IPS DF 19.7 (cell line): ENCODE measurements at regions not wholly inside any gene's neighbourhood (a gene's known extent, or its start where the extent isn't known, plus 50 kb on each side); places are given as distances from the start of the nearest gene placed in this dataset.

Experiments
- DNase-seq: peaks from one replicate; pipeline ENCODE4 v3.0.0-alpha.2; 2013; ENCODE audit warnings: low read depth, low spot score

GRCh38 chr13:22176968-22177520, 506.2 kb downstream of the FGF9 start:
- no peak for DNase-seq

DNA sequence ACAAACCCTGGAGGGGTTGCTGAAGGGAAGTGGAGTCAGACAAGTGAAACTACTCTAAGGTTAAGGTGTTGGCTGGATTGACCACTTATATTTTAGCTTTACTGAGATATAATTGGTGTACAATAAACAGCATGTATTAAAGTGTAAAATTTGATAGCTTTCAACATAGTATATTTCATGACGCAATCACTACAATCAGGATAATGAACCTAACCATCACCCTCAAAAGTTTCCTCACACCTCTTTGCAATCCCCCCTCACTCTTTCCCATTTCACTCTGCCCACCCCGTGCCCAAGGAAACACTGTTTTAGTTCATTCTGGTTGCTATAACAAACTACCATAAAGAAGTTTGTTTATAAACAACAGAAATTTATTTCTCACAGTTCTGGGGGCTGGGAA, 508.0 kb downstream of the FGF9 start:
- DNase-seq = no peak

- no peak for DNase-seq
Observed at GRCh38 chr13:22187329-22187728, 516.5 kb downstream of the FGF9 start.

GRCh38 chr13:22189176-22190048, 518.5 kb downstream of the FGF9 start:
- DNase-seq = no peak

GRCh38 chr13:22193070-22193469, 522.2 kb downstream of the FGF9 start:
- no peak for DNase-seq

- DNase-seq = no peak
Observed at GRCh38 chr13:22194106-22194805, 523.4 kb downstream of the FGF9 start.

- DNase-seq = no peak
Observed at GRCh38 chr13:22195726-22196125, 524.9 kb downstream of the FGF9 start.

DNA sequence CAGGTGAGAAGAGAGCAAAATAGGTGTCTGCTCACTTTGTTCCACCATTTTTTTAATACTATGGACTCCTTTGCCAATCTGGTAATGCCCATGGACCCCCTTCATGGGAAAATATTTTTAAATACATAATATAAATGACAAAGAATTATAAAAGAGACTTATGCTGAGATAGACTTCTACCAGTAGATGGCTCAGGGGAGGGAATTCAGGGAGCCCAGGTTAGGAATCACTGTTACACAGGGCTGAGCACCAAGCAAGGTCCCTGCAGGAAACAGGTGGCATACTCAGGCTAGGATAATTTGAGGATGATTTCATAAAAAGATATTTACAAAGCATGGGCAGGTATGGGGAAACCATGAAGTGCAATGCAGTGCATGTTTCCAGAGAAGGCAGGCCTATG, 525.9 kb downstream of the FGF9 start:
- no peak for DNase-seq

GRCh38 chr13:22198001-22198400, 527.1 kb downstream of the FGF9 start:
- DNase-seq = no peak

DNA sequence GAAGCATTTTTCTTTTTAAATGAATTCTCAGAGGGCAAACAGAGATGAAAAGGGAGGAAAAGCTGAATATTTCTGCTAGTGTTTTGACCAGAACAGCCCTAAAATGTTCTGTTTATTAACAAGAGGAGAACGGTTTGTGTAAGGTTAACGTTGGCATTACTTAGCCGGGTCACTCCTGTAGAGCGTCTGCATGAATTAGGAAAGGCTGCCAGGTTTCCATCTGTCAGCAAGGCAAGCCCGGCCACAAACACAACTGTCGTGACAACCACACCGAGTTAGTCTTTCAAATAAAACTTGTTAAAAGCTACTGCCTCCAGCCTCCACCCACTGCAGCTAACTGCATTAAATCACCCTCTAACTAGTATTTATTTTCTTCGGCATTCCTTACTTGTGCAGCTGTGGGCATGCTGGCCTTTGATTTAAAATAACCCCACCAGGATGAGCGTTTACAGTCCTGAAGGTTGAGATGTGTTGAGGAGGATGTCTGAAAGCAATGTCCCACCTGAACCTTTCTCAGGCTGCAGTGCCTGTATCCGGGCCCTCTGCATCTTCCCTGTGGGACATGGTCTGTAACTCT, 527.9 kb downstream of the FGF9 start:
- DNase-seq = no peak

- DNase-seq = no peak
Observed at GRCh38 chr13:22200440-22200839, 529.6 kb downstream of the FGF9 start.

- no peak for DNase-seq
Observed at GRCh38 chr13:22201375-22201925, 530.6 kb downstream of the FGF9 start.

- no peak for DNase-seq
Observed at GRCh38 chr13:22210134-22210930, 539.5 kb downstream of the FGF9 start.

- DNase-seq = no peak
Observed at GRCh38 chr13:22211876-22212275, 541.0 kb downstream of the FGF9 start.

- DNase-seq = no peak
Observed at GRCh38 chr13:22212576-22212975, 541.7 kb downstream of the FGF9 start.

- DNase-seq = no peak
Observed at GRCh38 chr13:22214184-22214583, 543.3 kb downstream of the FGF9 start.

DNA sequence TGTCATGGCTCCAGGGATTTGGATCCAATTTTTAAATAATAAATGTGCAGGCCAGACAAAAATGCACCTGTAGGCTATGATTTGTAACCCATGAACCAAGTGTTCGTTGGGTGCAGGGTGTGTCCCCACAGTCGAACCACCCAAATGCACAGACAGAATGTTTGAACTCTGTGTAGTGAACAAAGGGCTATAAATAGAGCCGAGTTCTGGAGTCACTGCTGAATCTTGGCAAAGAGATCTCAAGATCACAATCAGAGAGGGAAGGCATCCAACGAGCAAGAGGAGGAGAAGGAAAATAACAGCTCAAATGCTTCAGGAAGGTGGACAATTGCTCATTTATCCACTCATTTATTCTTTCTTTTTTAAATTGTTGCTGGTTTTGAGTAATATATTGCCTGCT, 547.9 kb downstream of the FGF9 start:
- DNase-seq = no peak

DNA sequence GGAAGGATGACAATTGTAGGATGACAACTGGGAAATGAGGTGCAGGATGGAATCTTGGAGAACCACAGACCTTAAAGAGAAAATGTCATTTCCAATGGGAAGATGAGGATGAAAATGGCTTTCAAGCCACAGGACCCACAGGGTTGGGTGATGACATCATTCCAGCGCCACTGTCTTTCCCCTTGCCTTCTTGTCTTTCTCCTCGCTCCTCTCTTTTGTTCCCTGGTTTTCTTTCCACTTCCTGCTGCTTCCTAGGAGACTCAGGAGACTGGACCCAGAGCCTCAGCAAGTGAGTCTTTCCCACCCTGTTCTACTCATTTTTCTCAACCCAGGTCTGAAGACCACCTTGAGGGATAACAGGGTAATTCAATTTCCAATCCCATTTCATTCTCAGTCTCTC, 548.8 kb downstream of the FGF9 start:
- DNase-seq = no peak

DNA sequence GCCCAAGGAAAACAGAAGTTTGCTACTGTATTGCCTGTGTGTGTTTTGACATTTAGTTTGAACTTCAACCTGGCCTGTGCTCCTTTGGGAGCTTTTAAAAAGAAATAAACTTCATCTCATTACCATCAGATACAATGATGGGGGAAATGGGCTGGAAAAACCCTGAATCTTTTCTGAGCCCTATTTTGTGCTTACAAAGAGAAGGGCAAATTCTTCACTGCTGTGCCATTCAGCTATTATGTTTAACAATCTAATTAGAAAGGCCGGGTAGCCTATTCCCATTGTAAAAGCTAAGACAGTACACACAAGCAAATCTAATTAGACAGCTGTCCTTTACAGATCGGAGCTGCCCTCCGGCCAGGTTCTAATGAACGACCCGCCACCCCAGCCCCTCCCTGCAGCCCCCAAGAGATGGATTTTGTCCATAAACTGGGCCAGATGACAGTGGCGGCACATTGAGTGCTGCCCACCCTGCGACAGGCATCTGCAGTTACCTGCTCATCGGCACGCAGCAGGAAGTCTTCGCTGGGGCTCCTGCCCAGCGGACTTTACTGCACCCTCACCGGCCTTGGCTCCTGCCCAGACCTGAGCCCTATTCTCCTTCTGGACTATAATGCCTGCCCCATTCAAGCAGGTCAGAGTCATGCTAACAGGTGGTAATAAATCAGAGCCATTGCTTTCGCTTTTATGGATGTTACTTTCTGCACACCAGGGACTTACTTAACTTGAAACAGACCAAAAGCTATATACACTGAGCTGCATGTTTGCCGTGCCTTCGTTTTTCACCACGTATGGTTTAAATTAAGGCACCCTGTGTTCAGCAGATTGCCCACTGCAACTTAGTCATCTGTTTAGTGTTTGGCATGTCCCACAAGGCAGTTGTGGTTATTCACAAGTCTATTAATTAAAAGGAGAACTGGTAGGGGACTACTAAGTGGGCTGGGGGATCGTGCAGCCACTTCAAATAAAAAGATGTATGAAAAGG, 549.6 kb downstream of the FGF9 start:
- no peak for DNase-seq

- no peak for DNase-seq
Observed at GRCh38 chr13:22223411-22223810, 552.5 kb downstream of the FGF9 start.
